ENCODE measurements at regions not wholly inside any gene's neighbourhood (a gene's known extent, or its start where the extent isn't known, plus 50 kb on each side); places are given as distances from the start of the nearest gene placed in this dataset.

GRCh38 chr12:58548801-58549200 is 371.5 kb downstream of the LRIG3 start:
- no peak for DNase-seq

DNA sequence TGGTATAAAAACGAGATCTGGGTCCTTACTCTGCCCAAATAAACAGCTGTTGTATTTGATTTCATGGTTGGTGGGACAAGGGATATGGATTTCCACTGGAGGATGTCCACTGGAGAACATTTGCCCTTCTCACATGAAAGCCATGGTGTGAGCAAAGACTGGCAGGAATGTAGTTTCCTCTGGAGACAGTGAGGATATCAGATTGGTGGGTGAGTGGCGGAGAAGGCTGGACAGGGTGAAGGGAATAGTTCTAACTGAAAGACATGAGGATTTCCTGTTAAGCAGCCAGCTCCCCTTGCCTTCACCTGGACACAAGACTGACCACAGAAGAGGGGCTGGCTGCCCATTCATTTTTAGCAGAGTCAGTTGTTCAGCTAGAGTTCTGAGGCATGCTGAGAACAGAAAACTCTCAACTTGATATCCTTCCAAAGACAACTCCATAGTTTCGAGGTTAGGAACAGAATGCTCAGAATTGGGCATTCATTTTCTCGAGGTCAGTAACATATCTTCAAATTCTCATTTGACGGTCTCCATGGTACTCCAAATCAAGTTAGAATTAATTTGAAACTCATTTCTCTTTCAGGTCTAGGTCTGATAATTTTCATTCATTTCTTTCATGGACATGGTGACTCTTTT is 365.7 kb downstream of the LRIG3 start:
- DNase-seq = no peak

DNA sequence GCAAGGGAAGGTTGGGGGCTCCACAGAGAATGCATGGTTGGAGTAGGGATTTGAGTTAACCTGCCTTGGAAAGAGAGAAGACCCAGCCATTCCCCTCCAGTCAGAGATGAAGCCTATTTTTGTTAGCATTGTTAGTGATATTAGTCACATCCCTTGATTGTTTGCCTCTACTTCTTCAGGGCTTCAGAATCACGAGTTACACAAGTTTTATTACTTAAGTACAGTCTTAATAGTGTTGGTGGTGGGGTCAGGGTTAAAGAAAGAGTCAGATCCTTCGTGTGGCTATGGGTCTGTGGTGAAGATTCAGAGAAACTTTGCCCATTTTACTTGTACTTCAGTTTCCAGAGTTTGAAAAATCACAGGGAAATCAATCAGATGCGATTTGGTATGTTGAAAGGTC is 363.1 kb downstream of the LRIG3 start:
- DNase-seq = no peak

- DNase-seq = no peak
Observed at GRCh38 chr12:58557661-58558060, 362.6 kb downstream of the LRIG3 start.

- no peak for DNase-seq
Observed at GRCh38 chr12:58563621-58564020, 356.7 kb downstream of the LRIG3 start.

GRCh38 chr12:58564721-58565120 is 355.6 kb downstream of the LRIG3 start:
- no peak for DNase-seq

DNA sequence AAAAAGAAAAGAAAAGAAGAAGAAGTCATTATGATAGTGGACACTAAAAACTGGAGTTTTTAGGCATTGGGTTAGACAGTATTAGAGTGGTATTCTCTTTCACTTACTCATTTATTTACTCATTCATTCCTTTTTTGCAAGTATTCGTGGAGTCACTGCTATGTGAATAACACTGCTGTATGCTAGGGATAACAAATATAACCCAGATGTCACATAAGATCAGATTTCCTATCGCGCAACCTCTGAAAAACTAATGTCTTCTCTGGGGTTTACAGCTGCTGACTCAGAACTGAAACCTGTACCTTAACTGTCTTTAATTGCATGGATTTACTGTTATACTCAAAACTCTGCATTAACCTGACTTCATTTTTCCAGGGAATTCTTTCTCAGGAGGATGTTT is 353.7 kb downstream of the LRIG3 start:
- DNase-seq = no peak

DNA sequence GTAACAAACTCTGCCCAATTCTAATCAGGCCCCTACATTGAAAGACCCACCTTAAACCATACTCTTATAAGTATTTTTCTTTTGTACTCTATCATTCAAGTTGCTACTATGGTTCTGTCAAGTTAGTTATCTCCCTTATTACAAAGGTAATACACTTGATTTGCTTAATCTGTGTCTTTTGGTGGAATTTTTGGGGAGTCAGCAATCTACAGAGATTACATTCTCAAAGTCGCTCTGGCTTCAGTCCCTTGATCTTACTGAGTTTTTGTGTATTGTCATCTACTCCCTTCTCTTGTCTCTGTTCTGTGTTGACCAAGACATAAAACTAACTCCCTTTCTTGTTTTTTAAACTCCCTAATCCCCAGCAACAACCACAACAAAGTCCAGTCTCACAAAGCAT is 353.1 kb downstream of the LRIG3 start:
- no peak for DNase-seq

- no peak for DNase-seq
Observed at GRCh38 chr12:58570411-58570810, 349.9 kb downstream of the LRIG3 start.

- no peak for DNase-seq
Observed at GRCh38 chr12:58575256-58575655, 345.0 kb downstream of the LRIG3 start.

GRCh38 chr12:58576081-58576480 is 344.2 kb downstream of the LRIG3 start:
- no peak for DNase-seq

DNA sequence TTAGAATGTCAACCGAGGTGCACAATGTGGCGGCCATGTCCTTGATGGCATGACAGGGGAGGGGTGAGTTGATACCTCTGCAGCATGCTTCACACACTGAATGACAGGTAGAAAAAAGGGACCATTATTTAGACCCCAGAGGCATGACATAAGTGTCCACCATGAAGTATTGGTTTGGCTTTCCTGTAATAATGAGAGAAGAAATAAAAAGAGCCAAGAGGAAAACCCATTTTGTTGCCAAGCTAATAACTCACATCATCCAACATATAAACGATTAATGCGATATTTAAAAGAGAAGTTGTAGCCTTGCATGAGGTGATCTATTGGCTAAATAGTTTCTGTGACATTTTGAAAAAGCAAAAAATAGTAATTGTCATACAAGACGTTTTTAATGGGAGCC is 343.4 kb downstream of the LRIG3 start:
- no peak for DNase-seq

- no peak for DNase-seq
Observed at GRCh38 chr12:58580095-58580494, 340.2 kb downstream of the LRIG3 start.

DNA sequence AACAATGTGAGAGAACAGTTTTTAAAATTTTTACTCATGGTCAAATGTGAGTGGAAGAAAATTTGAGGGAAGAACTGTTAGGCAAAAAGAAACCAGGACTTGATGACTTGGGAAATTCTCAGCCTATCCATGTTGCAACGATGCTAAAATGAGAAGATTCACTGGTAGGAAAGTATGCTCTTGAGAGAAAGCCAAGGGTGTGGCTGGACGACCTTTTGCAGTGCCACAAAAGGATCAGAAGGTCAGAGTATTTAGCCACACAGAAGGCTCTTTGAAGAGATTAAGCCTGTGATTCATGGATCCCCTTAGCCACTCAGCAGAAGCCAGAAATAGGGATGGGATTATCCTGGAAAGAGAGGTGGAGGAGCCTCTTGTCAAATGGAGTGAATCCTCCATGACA is 336.8 kb downstream of the LRIG3 start:
- DNase-seq = no peak

DNA sequence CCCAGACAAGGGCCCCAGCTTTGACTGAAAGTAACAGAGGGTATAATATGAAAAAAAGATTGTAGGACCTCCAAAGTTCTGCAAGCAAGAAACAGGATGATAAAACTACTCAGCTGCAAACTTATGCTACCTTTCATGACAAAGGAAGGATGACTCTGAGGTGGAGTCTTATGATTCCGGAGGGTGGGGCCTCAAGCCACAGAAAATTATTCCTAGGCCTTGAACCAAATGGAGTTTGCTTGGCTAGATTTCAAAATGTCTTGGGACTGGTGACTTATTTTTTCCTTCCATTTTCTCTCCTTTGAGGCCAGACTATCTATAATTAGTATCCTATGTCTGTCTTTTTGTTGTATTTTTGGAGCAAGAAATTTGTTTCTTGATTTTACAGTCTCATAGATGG is 336.4 kb downstream of the LRIG3 start:
- DNase-seq = no peak

DNA sequence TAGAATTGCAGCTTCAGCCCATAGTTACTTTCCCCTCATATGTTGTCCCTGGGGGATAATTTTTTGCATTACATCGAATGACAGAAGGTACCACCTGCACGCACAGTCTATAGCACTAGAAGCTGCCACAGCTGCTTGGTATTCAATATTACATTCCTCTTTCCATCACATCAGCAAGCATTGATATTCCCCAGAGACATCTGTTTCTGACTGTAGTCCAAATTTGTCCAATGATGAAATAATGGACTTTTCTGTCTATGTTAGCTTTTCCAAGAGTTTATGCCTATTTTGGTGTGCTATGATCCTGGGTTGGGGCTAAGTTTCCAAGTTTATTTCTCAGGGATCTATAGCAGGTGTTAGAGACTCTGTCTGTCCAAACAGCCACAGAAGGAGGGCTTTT is 335.4 kb downstream of the LRIG3 start:
- no peak for DNase-seq

DNA sequence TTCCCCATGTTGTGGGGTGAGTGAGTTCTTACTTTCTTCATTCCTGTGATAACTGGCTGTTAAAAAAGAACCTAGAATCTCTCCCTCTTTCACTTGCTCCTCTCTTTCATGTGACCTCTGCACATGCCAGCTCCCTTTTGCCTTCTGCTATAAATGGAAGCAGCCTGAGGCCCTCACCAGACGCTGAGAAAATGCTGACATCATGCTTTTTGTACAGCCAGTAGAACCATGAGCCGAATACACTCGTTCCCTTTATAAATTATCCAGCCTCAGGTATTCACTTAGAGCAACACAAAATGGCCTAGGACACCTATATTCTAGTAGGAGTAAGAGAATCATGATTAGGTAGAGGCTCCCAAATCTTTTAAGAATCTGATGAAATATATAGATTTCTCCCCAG is 333.5 kb downstream of the LRIG3 start:
- DNase-seq = no peak

DNA sequence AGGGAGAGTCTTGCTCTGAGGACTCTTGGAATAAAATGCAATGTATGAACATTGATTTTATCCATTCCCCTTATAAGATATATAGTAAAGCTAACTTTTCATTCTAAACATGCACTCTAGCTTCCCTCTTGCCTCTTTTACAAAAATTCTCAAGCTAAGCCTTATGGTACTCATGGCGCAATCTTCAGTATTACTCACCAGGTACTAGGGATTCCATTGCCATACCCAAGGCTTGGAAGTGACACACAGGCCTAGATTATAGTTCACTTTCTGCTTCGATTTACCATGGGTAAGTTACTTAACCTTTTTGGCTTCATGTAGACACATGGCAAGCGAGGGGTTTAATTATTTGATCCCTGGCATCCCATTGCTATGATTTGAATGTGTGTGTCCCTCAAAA is 331.5 kb downstream of the LRIG3 start:
- DNase-seq = no peak

- no peak for DNase-seq
Observed at GRCh38 chr12:58592475-58593207, 327.7 kb downstream of the LRIG3 start.

GRCh38 chr12:58593557-58594304 is 326.6 kb downstream of the LRIG3 start:
- DNase-seq = no peak

- no peak for DNase-seq
Observed at GRCh38 chr12:58596381-58596780, 323.9 kb downstream of the LRIG3 start.

DNA sequence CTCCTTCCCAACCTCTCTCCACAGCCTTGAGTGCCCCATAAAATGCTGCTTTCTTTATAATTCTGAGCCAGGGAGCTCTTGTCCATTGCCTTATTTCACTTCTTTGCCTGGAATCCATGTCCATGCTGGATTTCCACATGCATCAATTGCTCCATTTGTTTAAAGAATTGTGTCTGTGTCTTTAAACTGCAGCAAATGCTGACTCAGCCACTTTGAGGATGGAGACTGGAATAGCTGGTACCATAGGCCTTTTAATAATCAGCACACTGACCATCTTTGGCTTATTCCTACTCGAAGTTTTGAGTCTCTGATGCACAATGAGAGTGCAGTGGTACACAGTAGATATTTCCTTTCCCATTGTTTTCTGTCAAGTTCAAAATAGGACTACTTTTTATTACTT is 318.8 kb downstream of the LRIG3 start:
- no peak for DNase-seq

DNA sequence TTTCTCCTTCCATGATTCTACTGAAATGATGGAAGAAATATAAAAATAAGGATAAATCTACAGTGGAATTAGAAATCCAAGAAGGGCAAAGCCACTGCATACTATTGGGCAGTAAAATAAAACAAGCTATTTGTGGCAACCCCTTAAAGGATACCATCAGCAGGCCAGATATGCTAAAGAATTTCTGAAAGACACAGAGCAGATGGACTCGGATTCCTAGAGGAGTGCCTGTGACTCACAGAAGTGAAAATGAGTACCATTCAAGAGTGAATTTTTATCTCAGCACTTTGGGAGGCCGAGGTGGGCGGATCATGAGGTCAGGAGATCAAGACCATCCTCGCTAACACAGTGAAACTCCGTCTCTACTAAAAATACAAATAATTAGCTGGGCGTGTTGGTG is 318.1 kb downstream of the LRIG3 start:
- no peak for DNase-seq

GRCh38 chr12:58602736-58603135 is 317.6 kb downstream of the LRIG3 start:
- DNase-seq = no peak

Measured in NCI-H1417 treated with DMSO at 0.1 percent for 48 hours (cell line).